MM.1S (cell line): ENCODE measurements at regions not wholly inside any gene's neighbourhood (a gene's known extent, or its start where the extent isn't known, plus 50 kb on each side); places are given as distances from the start of the nearest gene placed in this dataset.
A peak's percentile ranks its signal among the peaks of the same experiment; 100 is the strongest.

ENCODE experiments used
- CTCF ChIP-seq: fragments of 300-600 bp; sonication (generic); IDR thresholded peaks from 2 replicates; pipeline ENCODE4 v1.5.1; 2016; ENCODE audit warnings: antibody characterized with exemption, low read length, mixed read lengths
- EZH2 ChIP-seq: fragments of 300-600 bp; sonication (generic); optimal IDR thresholded peaks from 2 replicates; pipeline ENCODE3; 2017; ENCODE audit warnings: low read depth, mild to moderate bottlenecking, antibody characterized with exemption, low read length, mixed read lengths
- EZH2phosphoT487 ChIP-seq: fragments of 300-600 bp; sonication (generic); IDR thresholded peaks from 2 replicates; pipeline ENCODE4 v1.6.1; 2018; ENCODE audit warnings: antibody characterized with exemption, low read length

- TF ChIP-seq EZH2 (no peak), CTCF (peak; percentile 33), EZH2phosphoT487 (no peak)
Observed at GRCh38 chr1:14415396-14415795, 183.1 kb upstream of the KAZN start.
